ENCODE measurements at regions not wholly inside any gene's neighbourhood (a gene's known extent, or its start where the extent isn't known, plus 50 kb on each side); places are given as distances from the start of the nearest gene placed in this dataset.

GRCh38 chr12:60853407-60853806, 1257.6 kb downstream of the SLC16A7 start:
- Histone ChIP-seq H3K27me3 (ENCODE audit: insufficient read depth, low read depth, low read length) (no peaks in the 10 kb centered on the region), H3K9me3 (ENCODE audit: low read length) (no peaks in the 10 kb centered on the region), H3K4me3 (ENCODE audit: low read length) (no peak overlapping the region), H3F3A (ENCODE audit: insufficient read depth, low read length, poor library complexity, severe bottlenecking) (no peaks in the 10 kb centered on the region), H2AFZ (ENCODE audit: low read depth, low read length) (no peak overlapping the region), H3K4me2 (ENCODE audit: low read length) (no peak overlapping the region), H3K27ac (ENCODE audit: low read length) (no peak overlapping the region), H3K79me2 (replicated peaks; ENCODE audit: insufficient read depth, low read length) (no peaks in the 10 kb centered on the region), H3K9ac (ENCODE audit: low read length) (no peak overlapping the region), H3K9me2 (ENCODE audit: insufficient read depth, low read length) (no peaks in the 10 kb centered on the region), H4K20me1 (ENCODE audit: insufficient read depth) (no peaks in the 10 kb centered on the region), H3K36me3 (ENCODE audit: insufficient read depth, low read length) (no peaks in the 10 kb centered on the region)
- TF ChIP-seq TAF1 (IDR thresholded peaks at IDR 0.05; ENCODE audit: low read depth): no peak
- TF ChIP-seq MXI1 (conservative IDR thresholded peaks at IDR 0.05; ENCODE audit: poor library complexity, severe bottlenecking): no peak
- TF ChIP-seq EZH2 (IDR thresholded peaks at IDR 0.05; ENCODE audit: borderline replicate concordance, insufficient read depth, low read length, poor library complexity, severe bottlenecking): no peak
- TF ChIP-seq REST (IDR thresholded peaks at IDR 0.05; ENCODE audit: borderline replicate concordance): no peak
- no peak for TF ChIP-seq EP300 (conservative IDR thresholded peaks at IDR 0.05; ENCODE audit: poor library complexity, severe bottlenecking)
- no peak for TF ChIP-seq CTCF (IDR thresholded peaks at IDR 0.05; ENCODE audit: poor library complexity, severe bottlenecking)
- no peak for TF ChIP-seq SMC3 (conservative IDR thresholded peaks at IDR 0.05; ENCODE audit: poor library complexity)
- no peak for TF ChIP-seq RAD21 (conservative IDR thresholded peaks at IDR 0.05)
- no peak for TF ChIP-seq POLR2AphosphoS5 (IDR thresholded peaks at IDR 0.05)

- Histone ChIP-seq H3K9me2 (ENCODE audit: insufficient read depth, low read length) (no peaks in the 10 kb centered on the region), H3K79me2 (replicated peaks; ENCODE audit: insufficient read depth, low read length) (no peaks in the 10 kb centered on the region), H2AFZ (ENCODE audit: low read depth, low read length) (no peak overlapping the region), H3K27ac (ENCODE audit: low read length) (no peak overlapping the region), H3K36me3 (ENCODE audit: insufficient read depth, low read length) (no peaks in the 10 kb centered on the region), H3K9ac (ENCODE audit: low read length) (no peak overlapping the region), H3K4me2 (ENCODE audit: low read length) (no peak overlapping the region), H4K20me1 (ENCODE audit: insufficient read depth) (no peaks in the 10 kb centered on the region), H3F3A (ENCODE audit: insufficient read depth, low read length, poor library complexity, severe bottlenecking) (no peaks in the 10 kb centered on the region), H3K27me3 (ENCODE audit: insufficient read depth, low read depth, low read length) (no peaks in the 10 kb centered on the region), H3K9me3 (ENCODE audit: low read length) (no peaks in the 10 kb centered on the region), H3K4me3 (ENCODE audit: low read length) (no peak overlapping the region)
- TF ChIP-seq POLR2AphosphoS5 (IDR thresholded peaks at IDR 0.05): no peak
- no peak for TF ChIP-seq CTCF (IDR thresholded peaks at IDR 0.05; ENCODE audit: poor library complexity, severe bottlenecking)
- no peak for TF ChIP-seq RAD21 (conservative IDR thresholded peaks at IDR 0.05)
- no peak for TF ChIP-seq SMC3 (conservative IDR thresholded peaks at IDR 0.05; ENCODE audit: poor library complexity)
- no peak for TF ChIP-seq MXI1 (conservative IDR thresholded peaks at IDR 0.05; ENCODE audit: poor library complexity, severe bottlenecking)
- no peak for TF ChIP-seq EP300 (conservative IDR thresholded peaks at IDR 0.05; ENCODE audit: poor library complexity, severe bottlenecking)
- TF ChIP-seq TAF1 (IDR thresholded peaks at IDR 0.05; ENCODE audit: low read depth): no peak
- TF ChIP-seq EZH2 (IDR thresholded peaks at IDR 0.05; ENCODE audit: borderline replicate concordance, insufficient read depth, low read length, poor library complexity, severe bottlenecking): no peak
- no peak for TF ChIP-seq REST (IDR thresholded peaks at IDR 0.05; ENCODE audit: borderline replicate concordance)
Measured at GRCh38 chr12:60863421-60863820, 1267.6 kb downstream of the SLC16A7 start.

All from neural cell (in vitro differentiated cells).